WTC11 (cell line): ENCODE measurements at regions not wholly inside any gene's neighbourhood (a gene's known extent, or its start where the extent isn't known, plus 50 kb on each side); places are given as distances from the start of the nearest gene placed in this dataset.

Source experiments
- ATAC-seq: fragments of 200-7000 bp; cut with Tn5 transposase; 2 replicates; pipeline ENCODE4 v1.10.0; 2021; ENCODE audit warnings: mild to moderate bottlenecking, moderate library complexity
- CTCF ChIA-PET: fragments of 300-600 bp; sonication (Branson Sonifier 250); formaldehyde crosslinking; loops from one replicate; lab custom pipeline; 2021; ENCODE audit warnings: antibody characterized with exemption; lab: Charles Lee
- POLR2A ChIA-PET: fragments of 350-600 bp; sonication (Branson Sonifier 250); formaldehyde crosslinking; loops from one replicate; lab custom pipeline; 2021; ENCODE audit warnings: antibody characterized with exemption; lab: Charles Lee
- DNase-seq: peaks from one replicate; pipeline ENCODE4 v3.0.0; 2021; ENCODE audit warnings: low spot score
- H3K27ac Mint-ChIP-seq: 2 replicates; pipeline ENCODE4 v1.8.0; 2021; ENCODE audit warnings: mixed read lengths
- H3K27me3 Mint-ChIP-seq: 2 replicates; pipeline ENCODE4 v1.8.0; 2021; ENCODE audit warnings: low read depth, mild to moderate bottlenecking, moderate library complexity, mixed read lengths
- H3K36me3 Mint-ChIP-seq: 2 replicates; pipeline ENCODE4 v1.8.0; 2021; ENCODE audit warnings: mixed read lengths
- H3K4me1 Mint-ChIP-seq: 2 replicates; pipeline ENCODE4 v1.8.0; 2022; ENCODE audit warnings: mixed read lengths
- H3K4me3 Mint-ChIP-seq: 2 replicates; pipeline ENCODE4 v1.8.0; 2021; ENCODE audit warnings: mild to moderate bottlenecking, moderate library complexity, mixed read lengths
- H3K9me3 Mint-ChIP-seq: 2 replicates; pipeline ENCODE4 v1.8.0; 2021; ENCODE audit warnings: mixed read lengths
- ATF1 ChIP-seq: sonication (generic); formaldehyde crosslinking; IDR thresholded peaks from 2 replicates; pipeline ENCODE4 v1.8.1; 2023; ENCODE audit warnings: mild to moderate bottlenecking, moderate library complexity, missing genetic modification reagents
- ATF6 ChIP-seq: sonication (generic); formaldehyde crosslinking; IDR thresholded peaks from 2 replicates; pipeline ENCODE4 v1.8.1; 2023; ENCODE audit warnings: mild to moderate bottlenecking, missing genetic modification reagents
- CTCF ChIP-seq: fragments of 200-600 bp; IDR thresholded peaks from 2 replicates; pipeline ENCODE4 v1.8.0; 2022; ENCODE audit warnings: antibody characterized with exemption
- E2F1 ChIP-seq: sonication (generic); formaldehyde crosslinking; IDR thresholded peaks from 2 replicates; pipeline ENCODE4 v1.8.0; 2022; ENCODE audit warnings: mild to moderate bottlenecking, missing genetic modification reagents
- E2F5 ChIP-seq: sonication (generic); formaldehyde crosslinking; IDR thresholded peaks from 2 replicates; pipeline ENCODE4 v1.8.1; 2022; ENCODE audit warnings: mild to moderate bottlenecking, moderate library complexity, missing genetic modification reagents
- FOXJ3 ChIP-seq: sonication (generic); formaldehyde crosslinking; IDR thresholded peaks from 2 replicates; pipeline ENCODE4 v1.9.0; 2021; ENCODE audit warnings: missing genetic modification reagents, mild to moderate bottlenecking, borderline replicate concordance
- FOXK1 ChIP-seq: sonication (generic); formaldehyde crosslinking; IDR thresholded peaks from 2 replicates; pipeline ENCODE4 v1.8.0; 2022; ENCODE audit warnings: mild to moderate bottlenecking, moderate library complexity, missing genetic modification reagents
- GRHL2 ChIP-seq: fragments of 250-450 bp; sonication (Bioruptor Pico); IDR thresholded peaks from 2 replicates; pipeline ENCODE4 v1.8.0; 2022; ENCODE audit warnings: mild to moderate bottlenecking, moderate library complexity; ENCODE audit not compliant: insufficient replicate concordance, severe bottlenecking
- IRF1 ChIP-seq: sonication (generic); formaldehyde crosslinking; IDR thresholded peaks from 2 replicates; pipeline ENCODE4 v1.8.0; 2023; ENCODE audit warnings: missing genetic modification reagents
- MAX ChIP-seq: sonication (generic); formaldehyde crosslinking; IDR thresholded peaks from 2 replicates; pipeline ENCODE4 v1.8.0; 2022; ENCODE audit warnings: mild to moderate bottlenecking, missing genetic modification reagents
- NFE2L1 ChIP-seq: sonication (generic); formaldehyde crosslinking; IDR thresholded peaks from 2 replicates; pipeline ENCODE4 v1.8.1; 2023; ENCODE audit warnings: missing genetic modification reagents
- PRRX2 ChIP-seq: fragments of 250-450 bp; sonication (Bioruptor Pico); IDR thresholded peaks from 2 replicates; pipeline ENCODE4 v1.8.0; 2021; ENCODE audit warnings: mild to moderate bottlenecking
- SP1 ChIP-seq: sonication (generic); formaldehyde crosslinking; conservative IDR thresholded peaks from 2 replicates; pipeline ENCODE4 v1.8.1; 2022; ENCODE audit warnings: missing genetic modification reagents
- ZBTB21 ChIP-seq: sonication (generic); formaldehyde crosslinking; IDR thresholded peaks from 2 replicates; pipeline ENCODE4 v1.8.1; 2023; ENCODE audit warnings: mild to moderate bottlenecking, missing genetic modification reagents, borderline replicate concordance
- ZBTB43 ChIP-seq: sonication (generic); formaldehyde crosslinking; IDR thresholded peaks from 2 replicates; pipeline ENCODE4 v1.8.1; 2023; ENCODE audit warnings: mild to moderate bottlenecking, missing genetic modification reagents
- ZNF138 ChIP-seq: sonication (generic); formaldehyde crosslinking; conservative IDR thresholded peaks from 2 replicates; pipeline ENCODE4 v1.8.1; 2022; ENCODE audit warnings: mild to moderate bottlenecking, moderate library complexity, missing genetic modification reagents
- ZNF232 ChIP-seq: sonication (generic); formaldehyde crosslinking; IDR thresholded peaks from 2 replicates; pipeline ENCODE4 v1.8.0; 2022; ENCODE audit warnings: mild to moderate bottlenecking, missing genetic modification reagents
- ZNF263 ChIP-seq: sonication (generic); formaldehyde crosslinking; IDR thresholded peaks from 2 replicates; pipeline ENCODE4 v1.8.1; 2022; ENCODE audit warnings: low read depth, mild to moderate bottlenecking, moderate library complexity, missing genetic modification reagents
- ZNF423 ChIP-seq: fragments of 250-450 bp; sonication (Bioruptor Pico); IDR thresholded peaks from 2 replicates; pipeline ENCODE4 v2.1.2; 2022; ENCODE audit warnings: mild to moderate bottlenecking, moderate library complexity
- ZNF425 ChIP-seq: fragments of 250-450 bp; sonication (Bioruptor Pico); conservative IDR thresholded peaks from 2 replicates; pipeline ENCODE4 v1.9.0; 2021; ENCODE audit warnings: mild to moderate bottlenecking

- ChIA-PET CTCF (no interaction called here), POLR2A (no interaction called here)
- no peak for TF ChIP-seq IRF1 (CRISPR knock-in tag)
- TF ChIP-seq SP1: no peak
- TF ChIP-seq PRRX2: no peak
- no peak for TF ChIP-seq ZBTB21
- TF ChIP-seq FOXJ3 (CRISPR knock-in tag): no peak
- no peak for TF ChIP-seq ZNF423 (CRISPR knock-in tag)
- TF ChIP-seq ATF6: no peak
- TF ChIP-seq E2F5 (CRISPR knock-in tag): no peak
- no peaks in the 10 kb centered on the region for H3K36me3 Mint-ChIP-seq
- ATAC-seq (no peak), DNase-seq (no peak)
- no peaks in the 10 kb centered on the region for H3K9me3 Mint-ChIP-seq
- peaks cover 6% of the 10 kb centered on the region; the same call in 1 of the 2 replicates for H3K4me1 Mint-ChIP-seq
- H3K27me3 Mint-ChIP-seq: no peaks in the 10 kb centered on the region
- no peak overlapping the region; the same call in 1 of the 2 replicates for H3K27ac Mint-ChIP-seq
- H3K4me3 Mint-ChIP-seq: no peak overlapping the region
Measured at GRCh38 chr4:32393806-32394205, 1673.6 kb downstream of the PCDH7 start.

- H3K27me3 Mint-ChIP-seq: no peaks in the 10 kb centered on the region
- no peaks in the 10 kb centered on the region for H3K36me3 Mint-ChIP-seq
- no peak overlapping the region for H3K27ac Mint-ChIP-seq
- peaks cover 6% of the 10 kb centered on the region; the same call in 1 of the 2 replicates for H3K4me1 Mint-ChIP-seq
- no peaks in the 10 kb centered on the region for H3K9me3 Mint-ChIP-seq
- TF ChIP-seq ATF1 (CRISPR knock-in tag) (no peak), NFE2L1 (no peak), FOXK1 (no peak), ZNF263 (no peak), GRHL2 (no peak)
- TF ChIP-seq, all 79 proteins: peak for 0
- H3K4me3 Mint-ChIP-seq: no peak overlapping the region
- ATAC-seq (no peak), DNase-seq (no peak)
- POLR2A ChIA-PET: no interaction called here
- CTCF ChIA-PET: no interaction called here
Measured at GRCh38 chr4:32394255-32394654, 1674.1 kb downstream of the PCDH7 start.

- CTCF ChIA-PET: no interaction called here
- peak; percentile 12 for DNase-seq
- no peak overlapping the region for H3K4me3 Mint-ChIP-seq
- TF ChIP-seq CTCF: no peak
- TF ChIP-seq, all 79 proteins: peak for 0
- ATAC-seq: peak; percentile 55
- POLR2A ChIA-PET: no interaction called here
- Mint-ChIP-seq H3K27me3 (no peaks in the 10 kb centered on the region), H3K9me3 (no peaks in the 10 kb centered on the region), H3K27ac (no peak overlapping the region), H3K36me3 (no peaks in the 10 kb centered on the region), H3K4me1 (peaks cover 6% of the 10 kb centered on the region; the same call in 1 of the 2 replicates)
Measured at GRCh38 chr4:32396507-32397070, 1676.4 kb downstream of the PCDH7 start.

- Mint-ChIP-seq H3K9me3 (no peaks in the 10 kb centered on the region), H3K27ac (no peak overlapping the region), H3K4me1 (peaks cover 6% of the 10 kb centered on the region; the same call in 1 of the 2 replicates), H3K36me3 (no peaks in the 10 kb centered on the region), H3K4me3 (no peak overlapping the region), H3K27me3 (no peaks in the 10 kb centered on the region)
- DNase-seq (no peak), ATAC-seq (no peak)
- ChIA-PET CTCF (no interaction called here), POLR2A (interaction anchor here (0.6 kb wide), 1 partner anchor 14 kb away, joined by 3 read pairs; no protein-coding TSS in a partner anchor)
- no peak for TF ChIP-seq ZNF425 (CRISPR knock-in tag)
- TF ChIP-seq E2F1 (CRISPR knock-in tag): no peak
- no peak for TF ChIP-seq ZNF138 (CRISPR knock-in tag)
- no peak for TF ChIP-seq ZNF232 (CRISPR knock-in tag)
- no peak for TF ChIP-seq MAX (CRISPR knock-in tag)
- TF ChIP-seq ZBTB43 (CRISPR knock-in tag): no peak
Measured at GRCh38 chr4:32400870-32401269, 1680.7 kb downstream of the PCDH7 start.
